AG04449 (cell line): ENCODE measurements at regions not wholly inside any gene's neighbourhood (a gene's known extent, or its start where the extent isn't known, plus 50 kb on each side); places are given as distances from the start of the nearest gene placed in this dataset.

Source experiments
- CTCF ChIA-PET: fragments of 350-600 bp; formaldehyde crosslinking; extraction: SDS; loops from one replicate; lab custom pipeline; 2021; ENCODE audit warnings: antibody characterized with exemption; lab: Yijun Ruan, JAX
- POLR2A ChIA-PET: fragments of 400-600, 350-600 bp; formaldehyde crosslinking; extraction: SDS; loops from one replicate; lab custom pipeline; 2020; ENCODE audit warnings: antibody characterized with exemption, inconsistent platforms; lab: Yijun Ruan, JAX
- DNase-seq: peaks from one replicate; pipeline ENCODE4 v3.0.0-alpha.2; 2010; ENCODE audit warnings: low read depth, low spot score
- H3K4me3 ChIP-seq: 2 replicates; pipeline ENCODE4 v1.5.1; 2011; ENCODE audit warnings: low read depth, mild to moderate bottlenecking, control low read depth, low read length
- CTCF ChIP-seq: IDR thresholded peaks from one replicate; pipeline ENCODE4 v1.5.1; 2011; ENCODE audit warnings: mild to moderate bottlenecking, moderate library complexity, low read length, control low read depth, inconsistent platforms; ENCODE audit not compliant: insufficient read depth; ENCODE audit errors: missing control alignments

- POLR2A ChIA-PET, result no interaction called here
- TF ChIP-seq CTCF, result no peak
- CTCF ChIA-PET, result interaction anchor here (0.9 to 6.2 kb wide), 3 partner anchors 15 to 262 kb away, joined by 3 to 31 read pairs (median 8); no protein-coding TSS in a partner anchor
- no peak overlapping the region for H3K4me3 ChIP-seq
- no peak for DNase-seq
These were observed 90.8 kb upstream of the HSD17B12 start for GRCh38 chr11:43589601-43590250.

GRCh38 chr11:43601511-43601910 is 79.0 kb upstream of the HSD17B12 start:
- no peak for TF ChIP-seq CTCF
- CTCF ChIA-PET, result interaction anchor here (1.8 kb wide), 1 partner anchor 34 kb away, joined by 6 read pairs; no protein-coding TSS in a partner anchor
- POLR2A ChIA-PET, result no interaction called here
- DNase-seq, result no peak
- H3K4me3 ChIP-seq, result no peak overlapping the region

- ChIA-PET CTCF (interaction anchor here (1.8 kb wide), 1 partner anchor 36 kb away, joined by 6 read pairs; no protein-coding TSS in a partner anchor), POLR2A (no interaction called here)
- H3K4me3 ChIP-seq, result no peak overlapping the region
- no peak for DNase-seq
- no peak for TF ChIP-seq CTCF
These were observed 77.9 kb upstream of the HSD17B12 start for GRCh38 chr11:43602670-43603069.

GRCh38 chr11:43614214-43614613 is 66.3 kb upstream of the HSD17B12 start:
- no peak for DNase-seq
- CTCF ChIA-PET, result no interaction called here
- no peak for TF ChIP-seq CTCF
- POLR2A ChIA-PET, result no interaction called here
- H3K4me3 ChIP-seq, result no peak overlapping the region

GRCh38 chr11:43619863-43620505 is 60.6 kb upstream of the HSD17B12 start:
- CTCF ChIA-PET, result interaction anchor here (1.3 kb wide), 1 partner anchor 231 kb away, joined by 4 read pairs; no protein-coding TSS in a partner anchor

More at GRCh38 chr11:43619863-43620505, 60.6 kb upstream of the HSD17B12 start:
- no peak for TF ChIP-seq CTCF
- no peak for DNase-seq
- POLR2A ChIA-PET, result no interaction called here
- H3K4me3 ChIP-seq, result no peak overlapping the region
